AG09319 (cell line): ENCODE measurements at regions not wholly inside any gene's neighbourhood (a gene's known extent, or its start where the extent isn't known, plus 50 kb on each side); places are given as distances from the start of the nearest gene placed in this dataset.
"Not testable (repeated sequence)": the region's sequence is repeated elsewhere in the genome, so short reads cannot be mapped to it uniquely, and the experiment has no call there.

ENCODE experiments used
- DNase-seq: peaks from one replicate; pipeline ENCODE4 v3.0.0-alpha.2; 2010; ENCODE audit warnings: low read depth; ENCODE audit errors: extremely low read depth
- CTCF ChIP-seq: IDR thresholded peaks from 2 replicates; pipeline ENCODE4 v1.5.1; 2011; ENCODE audit warnings: low read depth, mild to moderate bottlenecking, inconsistent platforms, low read length, moderate library complexity

- DNase-seq = no peak
- TF ChIP-seq CTCF = no peak
Observed at GRCh38 chr2:129201696-129202095, 777.8 kb upstream of the RAB6C start.

GRCh38 chr2:129203331-129203730 is 776.1 kb upstream of the RAB6C start:
- DNase-seq = no peak
- no peak for TF ChIP-seq CTCF

- not testable (repeated sequence) for DNase-seq
Observed at GRCh38 chr2:129204581-129204980, 774.9 kb upstream of the RAB6C start.

- no peak for DNase-seq
- TF ChIP-seq CTCF = no peak
Observed at GRCh38 chr2:129205176-129205575, 774.3 kb upstream of the RAB6C start.

- no peak for TF ChIP-seq CTCF
- DNase-seq = no peak
Observed at GRCh38 chr2:129205766-129206165, 773.7 kb upstream of the RAB6C start.

- DNase-seq = no peak
- no peak for TF ChIP-seq CTCF
Observed at GRCh38 chr2:129212299-129212958, 767.0 kb upstream of the RAB6C start.

GRCh38 chr2:129224022-129224421 is 755.4 kb upstream of the RAB6C start:
- no peak for TF ChIP-seq CTCF
- DNase-seq = no peak

GRCh38 chr2:129224486-129224885 is 755.0 kb upstream of the RAB6C start:
- no peak for TF ChIP-seq CTCF
- DNase-seq = no peak
